ENCODE measurements at regions not wholly inside any gene's neighbourhood (a gene's known extent, or its start where the extent isn't known, plus 50 kb on each side); places are given as distances from the start of the nearest gene placed in this dataset.
"Not testable (repeated sequence)": the region's sequence is repeated elsewhere in the genome, so short reads cannot be mapped to it uniquely, and the experiment has no call there.

DNA sequence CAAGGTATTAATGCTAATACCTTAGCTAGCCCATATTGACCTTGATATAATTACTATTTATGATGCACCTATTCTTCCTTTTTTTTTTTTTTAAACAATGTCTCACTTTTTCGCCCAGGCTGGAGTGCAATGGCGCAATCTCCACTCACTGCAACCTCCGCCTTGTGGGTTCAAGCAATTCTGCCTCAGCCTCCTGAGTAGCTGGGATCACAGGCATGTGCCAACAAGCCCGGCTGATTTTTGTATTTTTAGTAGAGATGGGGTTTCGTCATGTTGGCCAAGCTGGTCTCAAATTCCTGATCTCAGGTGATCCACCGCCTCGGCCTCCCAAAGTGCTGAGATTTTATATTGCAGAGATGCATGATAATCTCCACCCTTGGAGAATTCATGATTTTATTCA is 1028.0 kb downstream of the MAT2B start:
- ATAC-seq; DNase-seq (ENCODE audit: low spot score); intact Hi-C loops (cut with DNase I): not testable (repeated sequence)

GRCh38 chr5:164540174-164540573 is 1034.8 kb downstream of the MAT2B start:
- DNase-seq (ENCODE audit: low spot score) (no peak), ATAC-seq (no peak)
- intact Hi-C loops (cut with DNase I), result no loop called here

DNA sequence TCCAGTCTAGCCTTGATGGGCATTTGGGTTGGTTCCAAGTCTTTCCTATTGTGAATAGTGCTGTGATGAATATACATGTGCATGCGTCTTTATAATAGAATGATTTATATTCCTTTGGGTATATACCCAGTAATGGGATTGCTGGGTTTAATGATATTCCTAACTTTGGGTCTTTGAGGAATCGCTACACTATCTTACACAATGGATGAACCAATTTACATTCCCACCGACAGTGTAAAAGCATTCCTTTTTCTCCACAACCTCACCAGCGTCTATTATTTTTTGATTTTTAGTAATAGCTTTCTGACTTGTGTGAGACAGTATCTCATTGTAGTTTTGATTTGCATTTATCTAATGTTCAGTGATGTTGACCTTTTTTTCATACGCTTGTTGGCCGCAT is 1040.1 kb downstream of the MAT2B start:
- intact Hi-C loops (cut with DNase I), result no loop called here
- DNase-seq (ENCODE audit: low spot score), result no peak
- ATAC-seq, result no peak

- intact Hi-C loops (cut with DNase I), result no loop called here
- ATAC-seq, result no peak
- no peak for DNase-seq (ENCODE audit: low spot score)
Measured at GRCh38 chr5:164553851-164554250, 1048.4 kb downstream of the MAT2B start.

DNA sequence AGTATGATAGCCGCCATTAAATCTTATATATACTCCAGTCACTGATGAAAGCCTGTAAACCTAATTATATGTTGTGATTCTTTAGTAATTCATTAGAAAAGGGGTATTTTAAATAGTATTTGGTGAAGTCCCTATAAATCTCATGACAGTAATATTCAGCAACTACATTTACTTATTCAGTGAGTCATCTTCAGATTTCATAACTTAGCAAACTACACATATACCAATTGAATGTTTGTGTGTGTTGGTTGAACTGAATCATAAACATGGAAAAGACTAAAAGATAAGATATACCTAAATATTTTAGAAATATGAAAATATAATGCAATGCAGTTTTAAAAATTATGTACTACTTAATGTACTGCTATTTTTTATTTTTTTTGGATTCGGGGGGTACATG is 1050.4 kb downstream of the MAT2B start:
- ATAC-seq, result no peak
- intact Hi-C loops (cut with DNase I), result no loop called here
- no peak for DNase-seq (ENCODE audit: low spot score)

- intact Hi-C loops (cut with DNase I), result no loop called here
- no peak for ATAC-seq
- DNase-seq (ENCODE audit: low spot score), result no peak
Measured at GRCh38 chr5:164560216-164560615, 1054.8 kb downstream of the MAT2B start.

GRCh38 chr5:164561933-164562872 is 1056.8 kb downstream of the MAT2B start:
- intact Hi-C loops (cut with DNase I), result no loop called here
- no peak for DNase-seq (ENCODE audit: low spot score)
- no peak for ATAC-seq

- intact Hi-C loops (cut with DNase I), result no loop called here
- no peak for ATAC-seq
Measured at GRCh38 chr5:164563370-164563769, 1058.0 kb downstream of the MAT2B start.

GRCh38 chr5:164573397-164573796 is 1068.0 kb downstream of the MAT2B start:
- intact Hi-C loops (cut with DNase I), result no loop called here
- ATAC-seq, result no peak

More at GRCh38 chr5:164563370-164563769, 1058.0 kb downstream of the MAT2B start:
- DNase-seq (ENCODE audit: low spot score), result no peak

DNA sequence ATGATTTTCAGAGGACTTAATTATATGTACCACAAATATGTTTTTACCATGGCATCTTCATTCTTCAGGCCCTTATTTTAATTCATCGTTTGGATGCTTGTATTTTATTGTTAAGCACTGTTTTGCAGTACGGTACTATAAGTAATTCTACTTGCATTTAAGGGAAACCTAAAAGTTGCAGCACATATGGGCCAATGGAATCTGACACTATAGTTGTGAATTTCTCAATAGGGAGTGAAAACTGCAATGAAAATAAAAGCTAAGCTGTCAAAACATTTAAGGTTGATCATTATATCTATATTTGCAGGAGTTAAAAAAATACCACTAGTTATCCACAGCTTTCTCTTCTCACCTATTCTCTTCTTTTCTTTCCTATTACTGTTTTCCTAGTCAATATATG is 1071.8 kb downstream of the MAT2B start:
- no peak for DNase-seq (ENCODE audit: low spot score)

More at GRCh38 chr5:164573397-164573796, 1068.0 kb downstream of the MAT2B start:
- no peak for DNase-seq (ENCODE audit: low spot score)

GRCh38 chr5:164577742-164578141 is 1072.3 kb downstream of the MAT2B start:
- no peak for DNase-seq (ENCODE audit: low spot score)
- intact Hi-C loops (cut with DNase I), result no loop called here
- no peak for ATAC-seq

More for the DNA sequence above, 1071.8 kb downstream of the MAT2B start:
- intact Hi-C loops (cut with DNase I), result no loop called here
- no peak for ATAC-seq

- intact Hi-C loops (cut with DNase I), result no loop called here
- no peak for DNase-seq (ENCODE audit: low spot score)
- no peak for ATAC-seq
Measured at GRCh38 chr5:164578401-164578800, 1073.0 kb downstream of the MAT2B start.

DNA sequence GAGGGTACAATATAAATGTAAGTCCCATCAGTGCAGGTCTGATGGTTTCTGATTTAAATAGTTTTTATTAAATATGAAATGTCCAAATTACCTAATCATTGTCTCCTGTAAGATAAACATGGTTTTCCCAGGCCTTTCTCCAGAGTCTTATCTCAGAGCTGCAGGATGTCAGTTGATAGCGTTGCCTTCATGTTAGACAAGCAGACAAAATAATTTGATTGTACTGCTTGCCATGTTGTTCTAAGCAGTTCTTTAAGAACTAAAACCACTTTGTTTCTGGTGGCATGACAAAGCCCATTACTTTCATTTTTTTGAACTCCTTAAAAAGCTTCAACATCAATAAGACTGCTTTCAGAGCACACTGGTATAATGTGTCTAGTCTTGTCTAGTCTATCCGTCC is 1073.5 kb downstream of the MAT2B start:
- no peak for DNase-seq (ENCODE audit: low spot score)
- no peak for ATAC-seq
- intact Hi-C loops (cut with DNase I), result no loop called here

DNA sequence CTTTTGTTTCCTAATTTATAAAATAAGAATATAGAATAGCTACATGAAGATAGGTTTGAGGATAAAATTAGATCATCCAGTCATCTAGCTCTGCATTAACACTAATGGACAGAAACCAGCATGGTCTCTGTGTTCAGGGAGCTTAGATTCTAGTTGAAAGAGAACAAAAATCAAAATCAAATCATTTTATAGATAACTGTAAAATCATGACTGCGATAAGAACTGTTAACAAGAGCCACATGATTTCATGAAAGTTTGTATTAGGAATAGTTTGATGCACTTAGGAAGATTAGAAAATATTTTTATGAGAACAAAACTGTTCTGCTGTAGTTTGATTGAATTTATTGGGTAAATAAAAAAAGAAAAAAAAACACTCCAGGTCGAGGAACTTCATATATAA is 1074.7 kb downstream of the MAT2B start:
- DNase-seq (ENCODE audit: low spot score) (no peak), ATAC-seq (no peak)
- intact Hi-C loops (cut with DNase I), result no loop called here

- intact Hi-C loops (cut with DNase I), result no loop called here
- ATAC-seq (no peak), DNase-seq (ENCODE audit: low spot score) (no peak)
Measured at GRCh38 chr5:164581889-164582288, 1076.5 kb downstream of the MAT2B start.

DNA sequence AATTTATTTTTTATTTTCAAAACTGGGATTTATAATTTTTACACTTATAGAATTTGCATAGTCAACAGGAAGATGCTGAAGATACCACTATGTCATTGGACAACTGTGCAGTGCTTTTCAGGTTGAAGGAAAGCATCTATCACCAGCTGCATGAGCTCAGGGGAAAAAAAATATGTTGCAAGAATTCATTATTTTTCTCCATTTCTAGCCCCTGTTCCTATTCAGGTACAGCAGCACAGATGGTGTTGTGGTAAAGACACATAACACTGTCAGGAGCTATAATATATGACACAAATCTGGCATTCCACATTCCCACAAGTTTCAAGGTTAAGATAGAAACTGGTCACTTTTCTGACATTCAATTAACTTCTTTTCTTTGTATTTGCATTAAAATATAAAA is 1088.6 kb downstream of the MAT2B start:
- intact Hi-C loops (cut with DNase I), result no loop called here
- DNase-seq (ENCODE audit: low spot score) (no peak), ATAC-seq (no peak)

DNA sequence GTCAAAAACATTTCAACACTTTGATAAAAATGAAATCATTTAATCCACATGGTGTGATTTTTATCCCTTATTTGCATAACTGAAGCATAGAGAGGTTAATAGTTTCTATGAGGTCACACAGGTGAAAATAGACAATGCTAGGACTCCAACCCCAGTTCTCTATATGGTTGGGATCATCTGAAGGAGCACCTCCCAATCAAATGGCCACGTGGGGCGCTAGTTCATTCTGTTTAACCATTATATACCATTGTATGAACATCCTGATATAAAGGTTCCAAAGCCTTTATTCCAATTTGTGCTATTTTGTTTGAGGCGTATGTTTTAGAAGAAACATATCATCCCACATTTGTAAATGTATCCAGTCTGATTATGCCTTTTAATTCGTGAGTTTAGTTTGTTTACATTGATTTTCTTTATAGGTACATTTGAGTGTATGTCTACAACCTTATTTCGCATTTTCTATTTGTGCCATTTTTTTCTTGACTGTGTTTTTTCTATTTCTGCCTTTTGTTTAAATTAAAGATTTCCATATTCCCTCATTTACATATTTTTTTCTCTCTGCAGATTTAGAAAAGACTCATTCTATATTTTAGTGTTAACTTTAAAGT is 1092.0 kb downstream of the MAT2B start:
- intact Hi-C loops (cut with DNase I), result no loop called here
- ATAC-seq (no peak), DNase-seq (ENCODE audit: low spot score) (no peak)

DNA sequence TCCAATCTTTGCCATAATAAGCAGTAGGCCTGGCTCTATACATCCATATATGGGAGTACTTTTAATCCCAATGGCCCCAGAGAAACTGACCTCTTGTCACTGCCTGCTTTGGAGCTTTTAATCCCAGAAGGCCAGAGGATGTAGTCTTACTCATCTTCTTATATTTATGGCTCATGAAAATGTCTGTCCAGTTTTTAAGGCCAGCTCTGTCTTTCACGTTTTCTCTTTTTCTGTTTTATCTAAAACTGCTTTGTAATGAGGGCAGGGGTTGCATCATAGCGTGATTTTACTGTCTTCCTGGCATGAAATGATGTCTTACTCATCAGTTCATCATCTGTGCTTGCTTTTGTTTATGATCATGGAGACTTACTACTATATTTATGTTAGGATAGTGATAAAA is 1094.9 kb downstream of the MAT2B start:
- intact Hi-C loops (cut with DNase I), result no loop called here
- no peak for ATAC-seq
- no peak for DNase-seq (ENCODE audit: low spot score)

GRCh38 chr5:164600929-164601535 is 1095.6 kb downstream of the MAT2B start:
- intact Hi-C loops (cut with DNase I), result no loop called here
- DNase-seq (ENCODE audit: low spot score) (no peak), ATAC-seq (no peak)

DNA sequence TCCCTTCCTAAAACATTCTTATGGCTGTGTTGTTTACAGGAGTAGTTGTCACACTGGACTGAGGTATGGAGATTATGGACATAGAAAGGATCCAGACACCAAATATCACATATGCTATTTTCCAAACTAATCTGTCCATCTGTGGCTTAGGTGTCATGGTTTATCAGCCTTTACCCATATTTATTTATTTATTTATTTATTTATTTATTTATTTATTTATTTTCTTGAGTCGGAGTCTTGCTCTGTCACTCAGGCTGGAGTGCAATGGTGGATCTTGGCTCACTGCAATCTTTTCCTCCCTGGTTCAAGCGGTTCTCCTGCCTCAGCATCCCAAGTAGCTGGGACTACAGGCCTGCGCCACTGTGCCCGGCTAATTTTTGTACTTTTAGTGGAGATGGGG is 1103.1 kb downstream of the MAT2B start:
- intact Hi-C loops (cut with DNase I), result no loop called here
- ATAC-seq (no peak), DNase-seq (ENCODE audit: low spot score) (no peak)

All from sciatic nerve (tissue), 2 donors.